Osteoblast (primary cell): ENCODE measurements at regions not wholly inside any gene's neighbourhood (a gene's known extent, or its start where the extent isn't known, plus 50 kb on each side); places are given as distances from the start of the nearest gene placed in this dataset.

ENCODE experiments used
- DNase-seq: peaks from one replicate; pipeline ENCODE4 v3.0.0; 2011; ENCODE audit warnings: low spot score, mixed read lengths; ENCODE audit not compliant: insufficient read length; ENCODE audit errors: missing footprints
- H2AFZ ChIP-seq: 2 replicates; pipeline ENCODE4 v1.6.0; 2011; ENCODE audit warnings: mild to moderate bottlenecking, low read length
- H3K27ac ChIP-seq: 2 replicates; pipeline ENCODE4 v1.5.1; 2011; ENCODE audit warnings: mild to moderate bottlenecking, low read depth, low read length, moderate library complexity
- H3K27me3 ChIP-seq: 2 replicates; pipeline ENCODE4 v1.6.0; 2012; ENCODE audit warnings: mild to moderate bottlenecking, control low read depth, inconsistent platforms, low read length, moderate library complexity; ENCODE audit not compliant: insufficient read depth
- H3K36me3 ChIP-seq: 2 replicates; pipeline ENCODE4 v1.5.1; 2011; ENCODE audit warnings: mild to moderate bottlenecking, low read length, control low read depth, moderate library complexity; ENCODE audit not compliant: insufficient read depth
- H3K4me1 ChIP-seq: 2 replicates; pipeline ENCODE4 v1.5.1; 2011; ENCODE audit warnings: mild to moderate bottlenecking, low read length, control low read depth, moderate library complexity; ENCODE audit not compliant: insufficient read depth
- H3K4me2 ChIP-seq: 2 replicates; pipeline ENCODE4 v1.6.0; 2011; ENCODE audit warnings: mild to moderate bottlenecking, low read length; ENCODE audit not compliant: insufficient read depth
- H3K4me3 ChIP-seq: fragments of 200-600 bp; sonication (generic); 3 replicates; pipeline ENCODE4 v1.5.1; 2012; ENCODE audit warnings: mild to moderate bottlenecking, low read length, inconsistent platforms; ENCODE audit not compliant: insufficient read depth
- H3K79me2 ChIP-seq: 2 replicates; pipeline ENCODE4 v1.6.0; 2012; ENCODE audit warnings: mild to moderate bottlenecking, low read length, control low read depth, inconsistent platforms; ENCODE audit not compliant: insufficient read depth
- H3K9me3 ChIP-seq: 2 replicates; pipeline ENCODE4 v1.5.1; 2011; ENCODE audit warnings: low read depth, low read length, control low read depth
- H4K20me1 ChIP-seq: 2 replicates; pipeline ENCODE4 v1.6.0; 2012; ENCODE audit warnings: mild to moderate bottlenecking, low read length, control low read depth; ENCODE audit not compliant: insufficient read depth
- TF ChIP-seq, protein P1 (sequence below): IDR thresholded peaks from 2 replicates; pipeline ENCODE4 v1.5.1; 2011; ENCODE audit warnings: mild to moderate bottlenecking, low read depth, low read length, moderate library complexity; ENCODE audit errors: extremely low read depth

DNA sequence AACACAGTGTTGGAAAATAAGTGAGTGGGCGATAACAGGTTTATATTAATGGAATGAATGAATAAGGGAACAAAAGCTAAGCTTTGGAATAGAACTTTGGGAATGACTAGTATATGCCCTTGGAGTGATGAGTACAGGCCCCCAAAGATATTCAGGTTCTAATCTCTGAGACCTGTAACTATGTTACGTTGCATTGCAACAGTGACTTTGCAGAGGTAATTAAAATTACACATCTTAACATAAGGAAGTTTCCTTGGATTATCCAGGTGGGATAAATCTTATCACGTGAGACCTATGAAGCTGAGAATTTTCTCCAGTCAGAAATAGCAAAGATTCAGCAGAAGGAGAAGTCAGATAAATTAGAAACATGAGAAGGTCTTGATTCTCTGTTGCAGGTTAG lies 661.5 kb upstream of the LINC00305 start:
- Histone ChIP-seq H3K4me2 (no peak overlapping the region), H3K36me3 (no peaks in the 10 kb centered on the region), H3K79me2 (no peaks in the 10 kb centered on the region), H3K4me1 (no peaks in the 10 kb centered on the region), H4K20me1 (no peaks in the 10 kb centered on the region), H2AFZ (no peak overlapping the region), H3K27ac (no peak overlapping the region), H3K27me3 (no peaks in the 10 kb centered on the region), H3K9me3 (peaks cover 2% of the 10 kb centered on the region), H3K4me3 (no peak overlapping the region)
- TF ChIP-seq, protein P1, sequence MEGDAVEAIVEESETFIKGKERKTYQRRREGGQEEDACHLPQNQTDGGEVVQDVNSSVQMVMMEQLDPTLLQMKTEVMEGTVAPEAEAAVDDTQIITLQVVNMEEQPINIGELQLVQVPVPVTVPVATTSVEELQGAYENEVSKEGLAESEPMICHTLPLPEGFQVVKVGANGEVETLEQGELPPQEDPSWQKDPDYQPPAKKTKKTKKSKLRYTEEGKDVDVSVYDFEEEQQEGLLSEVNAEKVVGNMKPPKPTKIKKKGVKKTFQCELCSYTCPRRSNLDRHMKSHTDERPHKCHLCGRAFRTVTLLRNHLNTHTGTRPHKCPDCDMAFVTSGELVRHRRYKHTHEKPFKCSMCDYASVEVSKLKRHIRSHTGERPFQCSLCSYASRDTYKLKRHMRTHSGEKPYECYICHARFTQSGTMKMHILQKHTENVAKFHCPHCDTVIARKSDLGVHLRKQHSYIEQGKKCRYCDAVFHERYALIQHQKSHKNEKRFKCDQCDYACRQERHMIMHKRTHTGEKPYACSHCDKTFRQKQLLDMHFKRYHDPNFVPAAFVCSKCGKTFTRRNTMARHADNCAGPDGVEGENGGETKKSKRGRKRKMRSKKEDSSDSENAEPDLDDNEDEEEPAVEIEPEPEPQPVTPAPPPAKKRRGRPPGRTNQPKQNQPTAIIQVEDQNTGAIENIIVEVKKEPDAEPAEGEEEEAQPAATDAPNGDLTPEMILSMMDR: no peak
- no peak for DNase-seq

DNA sequence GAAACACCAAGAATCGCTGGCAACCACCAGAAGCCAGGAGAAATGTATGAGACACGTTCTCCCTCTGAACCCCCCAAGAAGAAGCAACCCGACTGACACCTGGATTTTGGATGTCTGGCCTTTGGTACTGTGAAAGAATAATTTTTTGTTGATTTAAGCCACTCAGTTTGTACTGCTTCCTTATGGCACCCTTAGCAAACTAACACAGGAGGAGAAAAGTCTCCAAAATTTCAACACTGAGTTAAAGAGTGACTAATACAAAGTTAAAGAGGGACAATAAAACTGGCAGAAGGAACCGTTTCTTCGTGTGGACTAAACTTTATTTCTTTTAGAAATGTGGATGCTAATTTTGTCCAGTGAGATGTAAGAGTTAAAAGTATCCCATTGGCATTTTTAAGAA lies 660.9 kb upstream of the LINC00305 start:
- H3K4me2 ChIP-seq: no peak overlapping the region
- no peaks in the 10 kb centered on the region for H4K20me1 ChIP-seq
- peaks cover 2% of the 10 kb centered on the region for H3K9me3 ChIP-seq
- no peaks in the 10 kb centered on the region for H3K79me2 ChIP-seq
- no peaks in the 10 kb centered on the region for H3K27me3 ChIP-seq
- H3K36me3 ChIP-seq: no peaks in the 10 kb centered on the region
- TF ChIP-seq, protein P1: no peak
- no peak overlapping the region for H3K4me3 ChIP-seq
- no peak for DNase-seq
- no peaks in the 10 kb centered on the region for H3K4me1 ChIP-seq
- H2AFZ ChIP-seq: no peak overlapping the region
- H3K27ac ChIP-seq: no peak overlapping the region

DNA sequence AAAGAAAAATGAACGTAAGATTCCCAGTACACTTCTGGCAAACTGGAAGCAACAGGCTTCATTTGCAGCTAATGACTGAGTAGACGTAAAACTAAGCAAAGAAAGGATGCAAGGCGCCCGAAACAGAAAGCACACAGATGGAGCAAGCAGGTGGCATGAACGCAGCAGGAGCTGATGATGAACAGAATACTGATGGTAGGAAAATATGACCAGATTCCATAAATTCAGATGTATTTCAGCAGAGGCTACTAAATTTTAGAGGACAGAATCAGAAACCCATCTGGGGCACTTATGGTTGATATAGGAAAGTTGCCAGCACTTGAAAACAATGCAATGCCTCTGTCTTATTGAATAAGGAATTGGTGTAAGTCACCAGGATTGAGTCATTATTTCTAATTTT lies 658.7 kb upstream of the LINC00305 start:
- Histone ChIP-seq H2AFZ (no peak overlapping the region), H4K20me1 (no peaks in the 10 kb centered on the region), H3K79me2 (no peaks in the 10 kb centered on the region), H3K27me3 (no peaks in the 10 kb centered on the region), H3K9me3 (no peaks in the 10 kb centered on the region), H3K4me2 (no peak overlapping the region), H3K36me3 (no peaks in the 10 kb centered on the region), H3K4me1 (no peaks in the 10 kb centered on the region), H3K27ac (no peak overlapping the region), H3K4me3 (no peak overlapping the region)
- DNase-seq: no peak
- TF ChIP-seq, protein P1: no peak

DNA sequence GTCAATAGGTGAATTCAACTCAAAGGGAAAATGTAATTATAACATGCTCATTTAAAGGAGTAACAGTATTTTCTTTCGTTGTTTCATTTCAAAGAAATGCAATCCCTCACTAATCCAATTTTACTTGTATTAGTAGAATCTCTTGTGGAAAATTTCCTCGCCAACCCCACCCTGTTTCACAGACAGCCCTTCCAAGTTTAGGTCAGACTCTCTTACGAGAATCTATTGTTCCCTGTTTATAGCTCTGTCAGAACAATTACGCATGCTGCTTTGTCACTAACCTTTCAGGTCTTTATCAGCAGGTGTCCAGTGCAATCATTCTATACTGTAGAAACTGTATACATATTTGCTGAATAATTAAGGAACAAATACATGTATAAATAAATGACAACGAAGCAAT lies 657.8 kb upstream of the LINC00305 start:
- Histone ChIP-seq H3K4me3 (no peak overlapping the region), H3K79me2 (no peaks in the 10 kb centered on the region), H3K4me2 (no peak overlapping the region), H2AFZ (no peak overlapping the region), H3K36me3 (no peaks in the 10 kb centered on the region), H4K20me1 (no peaks in the 10 kb centered on the region), H3K9me3 (no peaks in the 10 kb centered on the region), H3K27ac (no peak overlapping the region), H3K27me3 (no peaks in the 10 kb centered on the region), H3K4me1 (no peaks in the 10 kb centered on the region)
- DNase-seq: no peak
- TF ChIP-seq, protein P1: no peak
